Heart right ventricle (tissue), 16 donors: ENCODE measurements at regions not wholly inside any gene's neighbourhood (a gene's known extent, or its start where the extent isn't known, plus 50 kb on each side); places are given as distances from the start of the nearest gene placed in this dataset.

ENCODE experiments used
- ATAC-seq, 8 donors: fragments of 200-7000 bp; cut with Tn5 transposase; one replicate each; pipeline ENCODE4 v1.9.1; 2020; ENCODE audit warnings: mild to moderate bottlenecking in 8 of 8, moderate library complexity in 8 of 8, moderate number of reproducible peaks in 1 of 8
- DNase-seq, 2 donors: peaks; one replicate each; pipeline ENCODE4 v3.0.0-alpha.2; 2020
- H3K27ac ChIP-seq, 10 donors: fragments of 200-600 bp; sonication (generic) in 2 of 10; one replicate each; pipeline versions ENCODE4 v1.5.0 to v1.8.0; 2020 to 2022; ENCODE audit warnings: mild to moderate bottlenecking in 3 of 10
- H3K27me3 ChIP-seq, 7 donors: fragments of 200-600 bp; one replicate each; pipeline ENCODE4 v1.8.0; 2021 to 2022; ENCODE audit warnings: mild to moderate bottlenecking in 2 of 7
- H3K36me3 ChIP-seq, 9 donors: fragments of 200-600 bp; sonication (generic) in 1 of 9; one replicate each; pipeline versions ENCODE4 v1.5.0 to v1.8.0; 2020 to 2022; ENCODE audit warnings: mild to moderate bottlenecking in 2 of 9
- H3K4me1 ChIP-seq, 9 donors: fragments of 200-600 bp; sonication (generic) in 1 of 9; one replicate each; pipeline versions ENCODE4 v1.5.0 to v1.8.0; 2020 to 2022; ENCODE audit warnings: mild to moderate bottlenecking in 4 of 9
- H3K4me3 ChIP-seq, 10 donors: fragments of 200-600 bp; sonication (generic) in 2 of 10; one replicate each; pipeline versions ENCODE4 v1.5.0 to v1.8.0; 2020 to 2022; ENCODE audit warnings: mild to moderate bottlenecking in 7 of 10, moderate library complexity in 2 of 10
- H3K9me3 ChIP-seq, 11 donors: fragments of 200-600 bp in 10 of 11; sonication (generic) in 2 of 11; one replicate each; pipeline versions ENCODE4 v1.5.0 to v1.8.0; 2013 to 2022; ENCODE audit warnings: mild to moderate bottlenecking in 2 of 11, control low read depth in 1 of 11, moderate library complexity in 1 of 11
- WGBS, 2 donors: extraction: QIAGEN DNeasy Blood & Tissue Kit; methylation state at CpG; one replicate each; pipeline ENCODE4 v1.1.7; 2013; ENCODE audit warnings: inconsistent platforms in 1 of 2; 5-methylcytosine and 5-hydroxymethylcytosine counted together
- intact Hi-C, 10 donors: fragments of 100-400 bp; cut with DNase I; formaldehyde crosslinking; loops; one replicate each; pipeline versions ENCODE4 v1.11.1 to v1.14.2; 2022
- TF ChIP-seq, protein P1 (sequence below), 9 donors: fragments of 200-600 bp; sonication (generic) in 2 of 9; IDR thresholded peaks; one replicate each; pipeline versions ENCODE4 v1.5.0 to v1.8.0; 2021 to 2022; ENCODE audit warnings: antibody characterized with exemption in 9 of 9, mild to moderate bottlenecking in 5 of 9, moderate library complexity in 1 of 9
- donor health status: Arrhythmogenic right ventricular cardiomyopathy.
- donor health status: ischemic (EF 13 %, LVEDD 7.1; RV severe dilation, severe dysfunction).
- donor health status: healthy with polysubstance abuse.
- donor health status: DM: no; HTN: yes; CAD: no.
- donor health status: DM: no; HTN: no; CAD: no.
- donor health status: ischemic (EF 25% LVEDD 6.9; RV normal size, moderate dysfunction).
- donor health status: ischemic (EF 25% LVEDD 5.7; RV mildly dilated, moderate dysfunction).
- donor health status: healthy.
- donor health status: DM: yes; HTN: yes; CAD: no.
- donor health status: Ischemic cardiomyopathy.
- donor health status: ischemic (EF 35%, LVEDD 5.7; RV mildly dilated, moderate dysfunction).
- donor health status: nonischemic (EF 11% LVEDD 7.7; RV severe dilation, severe dysfunction).
- donor health status: DM: yes; HTN: yes; CAD: no.
- donor health status: PGD.
- donor health status: ischemic (EF 29% LVEDD 5.4; RV normal size, mild dysfunction).
- donor health status: nonischemic (EF 23%, LVEDD 6.1; RV moderate dilation, normal function).

GRCh38 chr16:79740252-79740651 lies 139.7 kb upstream of the MAF start:
- Histone ChIP-seq H3K27ac (no peak overlapping the region), H3K4me1 (no peaks in the 10 kb centered on the region), H3K9me3 (peaks cover 0 to 7% (median 0%) of the 10 kb centered on the region in 11 donors), H3K4me3 (no peak overlapping the region), H3K36me3 (no peaks in the 10 kb centered on the region), H3K27me3 (no peaks in the 10 kb centered on the region)
- TF ChIP-seq, protein P1, sequence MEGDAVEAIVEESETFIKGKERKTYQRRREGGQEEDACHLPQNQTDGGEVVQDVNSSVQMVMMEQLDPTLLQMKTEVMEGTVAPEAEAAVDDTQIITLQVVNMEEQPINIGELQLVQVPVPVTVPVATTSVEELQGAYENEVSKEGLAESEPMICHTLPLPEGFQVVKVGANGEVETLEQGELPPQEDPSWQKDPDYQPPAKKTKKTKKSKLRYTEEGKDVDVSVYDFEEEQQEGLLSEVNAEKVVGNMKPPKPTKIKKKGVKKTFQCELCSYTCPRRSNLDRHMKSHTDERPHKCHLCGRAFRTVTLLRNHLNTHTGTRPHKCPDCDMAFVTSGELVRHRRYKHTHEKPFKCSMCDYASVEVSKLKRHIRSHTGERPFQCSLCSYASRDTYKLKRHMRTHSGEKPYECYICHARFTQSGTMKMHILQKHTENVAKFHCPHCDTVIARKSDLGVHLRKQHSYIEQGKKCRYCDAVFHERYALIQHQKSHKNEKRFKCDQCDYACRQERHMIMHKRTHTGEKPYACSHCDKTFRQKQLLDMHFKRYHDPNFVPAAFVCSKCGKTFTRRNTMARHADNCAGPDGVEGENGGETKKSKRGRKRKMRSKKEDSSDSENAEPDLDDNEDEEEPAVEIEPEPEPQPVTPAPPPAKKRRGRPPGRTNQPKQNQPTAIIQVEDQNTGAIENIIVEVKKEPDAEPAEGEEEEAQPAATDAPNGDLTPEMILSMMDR (IDR thresholded peaks at IDR 0.05), result no peak
- DNase-seq, result no peak
- intact Hi-C loops, result no loop called here
- 97 to 98% methylated on average over 5 of the region's 5 CpGs for WGBS, 2 donors
- no peak for ATAC-seq

- no peak for ATAC-seq
- no peak for DNase-seq
These were observed 134.7 kb upstream of the MAF start for GRCh38 chr16:79735271-79735670.

DNA sequence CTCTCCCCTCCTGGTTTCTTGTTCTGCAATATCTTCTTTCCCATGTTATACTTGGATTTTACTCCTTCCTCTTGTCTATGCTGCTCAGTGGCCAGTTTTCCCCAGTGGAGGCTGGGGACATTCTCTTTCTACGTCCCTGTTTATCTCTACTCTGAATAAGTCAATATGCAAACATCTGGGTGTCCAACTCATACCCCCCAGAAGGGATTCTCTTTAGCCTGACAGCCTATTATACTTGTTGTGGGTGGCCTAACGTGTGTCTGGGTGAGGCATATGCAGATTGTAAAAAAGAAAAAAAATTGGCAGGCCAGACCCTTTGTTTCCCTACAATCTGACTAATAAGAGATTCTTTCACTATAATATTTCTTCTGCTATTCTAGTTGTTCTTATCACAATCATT lies 134.2 kb upstream of the MAF start:
- no peaks in the 10 kb centered on the region for H3K9me3 ChIP-seq
- H3K4me3 ChIP-seq, result no peak overlapping the region
- H3K27me3 ChIP-seq, result no peaks in the 10 kb centered on the region
- H3K36me3 ChIP-seq, result no peaks in the 10 kb centered on the region
- ATAC-seq (no peak), DNase-seq (no peak)
- intact Hi-C loops, result no loop called here
- TF ChIP-seq, protein P1 (IDR thresholded peaks at IDR 0.05), result no peak
- no peaks in the 10 kb centered on the region for H3K4me1 ChIP-seq
- H3K27ac ChIP-seq, result no peak overlapping the region
- WGBS, 2 donors, result 75 to 80% methylated on average over 2 of the region's 2 CpGs

More at GRCh38 chr16:79735271-79735670, 134.7 kb upstream of the MAF start:
- H3K4me1 ChIP-seq, result no peaks in the 10 kb centered on the region
- no peak overlapping the region for H3K27ac ChIP-seq
- no peak overlapping the region for H3K4me3 ChIP-seq
- TF ChIP-seq, protein P1 (IDR thresholded peaks at IDR 0.05), result no peak
- no peaks in the 10 kb centered on the region for H3K9me3 ChIP-seq
- H3K27me3 ChIP-seq, result no peaks in the 10 kb centered on the region
- H3K36me3 ChIP-seq, result no peaks in the 10 kb centered on the region
- intact Hi-C loops, result no loop called here

GRCh38 chr16:79728923-79729240 lies 128.3 kb upstream of the MAF start:
- ATAC-seq (no peak), DNase-seq (no peak)
- TF ChIP-seq, protein P1 (IDR thresholded peaks at IDR 0.05), result no peak
- H3K27me3 ChIP-seq, result no peaks in the 10 kb centered on the region
- H3K4me1 ChIP-seq, result peaks cover 0 to 4% (median 0%) of the 10 kb centered on the region in 9 donors
- H3K27ac ChIP-seq, result no peak overlapping the region
- H3K4me3 ChIP-seq, result no peak overlapping the region
- no peaks in the 10 kb centered on the region for H3K9me3 ChIP-seq
- WGBS, 2 donors, result 64 to 66% methylated on average over 2 of the region's 2 CpGs
- intact Hi-C loops, result no loop called here
- no peaks in the 10 kb centered on the region for H3K36me3 ChIP-seq
